ENCODE measurements at regions not wholly inside any gene's neighbourhood (a gene's known extent, or its start where the extent isn't known, plus 50 kb on each side); places are given as distances from the start of the nearest gene placed in this dataset.

- Histone ChIP-seq H3F3A (ENCODE audit: insufficient read depth, low read length, poor library complexity, severe bottlenecking) (no peaks in the 10 kb centered on the region), H3K27me3 (ENCODE audit: insufficient read depth, low read depth, low read length) (no peaks in the 10 kb centered on the region), H3K79me2 (replicated peaks; ENCODE audit: insufficient read depth, low read length) (no peaks in the 10 kb centered on the region), H3K4me2 (ENCODE audit: low read length) (no peak overlapping the region), H3K9ac (ENCODE audit: low read length) (no peak overlapping the region), H3K4me3 (ENCODE audit: low read length) (no peak overlapping the region), H4K20me1 (ENCODE audit: insufficient read depth) (no peaks in the 10 kb centered on the region), H3K36me3 (ENCODE audit: insufficient read depth, low read length) (no peaks in the 10 kb centered on the region), H3K27ac (ENCODE audit: low read length) (no peak overlapping the region), H2AFZ (ENCODE audit: low read depth, low read length) (no peak overlapping the region), H3K9me2 (ENCODE audit: insufficient read depth, low read length) (no peaks in the 10 kb centered on the region), H3K9me3 (ENCODE audit: low read length) (no peaks in the 10 kb centered on the region)
- TF ChIP-seq SMC3 (conservative IDR thresholded peaks at IDR 0.05; ENCODE audit: poor library complexity) (no peak), POLR2AphosphoS5 (IDR thresholded peaks at IDR 0.05) (no peak), EZH2 (IDR thresholded peaks at IDR 0.05; ENCODE audit: borderline replicate concordance, insufficient read depth, low read length, poor library complexity, severe bottlenecking) (no peak), CTCF (IDR thresholded peaks at IDR 0.05; ENCODE audit: poor library complexity, severe bottlenecking) (no peak)
Measured at GRCh38 chr10:54900584-54900983, 99.6 kb upstream of the PCDH15 start.

- no peaks in the 10 kb centered on the region for H3K9me2 ChIP-seq (ENCODE audit: insufficient read depth, low read length)
- TF ChIP-seq TAF1 (IDR thresholded peaks at IDR 0.05; ENCODE audit: low read depth) (no peak), CTCF (IDR thresholded peaks at IDR 0.05; ENCODE audit: poor library complexity, severe bottlenecking) (no peak), EZH2 (IDR thresholded peaks at IDR 0.05; ENCODE audit: borderline replicate concordance, insufficient read depth, low read length, poor library complexity, severe bottlenecking) (no peak), SMC3 (conservative IDR thresholded peaks at IDR 0.05; ENCODE audit: poor library complexity) (no peak), RAD21 (conservative IDR thresholded peaks at IDR 0.05) (no peak), POLR2AphosphoS5 (IDR thresholded peaks at IDR 0.05) (no peak), EP300 (conservative IDR thresholded peaks at IDR 0.05; ENCODE audit: poor library complexity, severe bottlenecking) (no peak), REST (IDR thresholded peaks at IDR 0.05; ENCODE audit: borderline replicate concordance) (no peak), MXI1 (conservative IDR thresholded peaks at IDR 0.05; ENCODE audit: poor library complexity, severe bottlenecking) (no peak)
Measured at GRCh38 chr10:54880996-54881395, 80.0 kb upstream of the PCDH15 start.

More at GRCh38 chr10:54880996-54881395, 80.0 kb upstream of the PCDH15 start:
- Histone ChIP-seq H3K4me2 (ENCODE audit: low read length) (no peak overlapping the region), H3F3A (ENCODE audit: insufficient read depth, low read length, poor library complexity, severe bottlenecking) (no peaks in the 10 kb centered on the region), H3K27ac (ENCODE audit: low read length) (no peak overlapping the region), H4K20me1 (ENCODE audit: insufficient read depth) (no peaks in the 10 kb centered on the region), H3K4me3 (ENCODE audit: low read length) (no peak overlapping the region), H3K36me3 (ENCODE audit: insufficient read depth, low read length) (no peaks in the 10 kb centered on the region), H3K79me2 (replicated peaks; ENCODE audit: insufficient read depth, low read length) (no peaks in the 10 kb centered on the region), H2AFZ (ENCODE audit: low read depth, low read length) (no peak overlapping the region), H3K9me3 (ENCODE audit: low read length) (no peaks in the 10 kb centered on the region), H3K9ac (ENCODE audit: low read length) (no peak overlapping the region), H3K27me3 (ENCODE audit: insufficient read depth, low read depth, low read length) (no peaks in the 10 kb centered on the region)

All from neural cell (in vitro differentiated cells).